Embryonic facial prominence (tissue), 1 donor: ENCODE measurements at regions not wholly inside any gene's neighbourhood (a gene's known extent, or its start where the extent isn't known, plus 50 kb on each side); places are given as distances from the start of the nearest gene placed in this dataset.
"Not testable (repeated sequence)": the region's sequence is repeated elsewhere in the genome, so short reads cannot be mapped to it uniquely, and the experiment has no call there.

Experiments
- DNase-seq: peaks from one replicate; pipeline ENCODE4 v3.0.0-alpha.2; 2016; ENCODE audit errors: extremely low spot score

GRCh38 chr11:67776852-67777520 is 102.6 kb upstream of the ALDH3B2 start:
- DNase-seq, result no peak

GRCh38 chr11:67774175-67774574 is 99.8 kb upstream of the ALDH3B2 start:
- not testable (repeated sequence) for DNase-seq

DNA sequence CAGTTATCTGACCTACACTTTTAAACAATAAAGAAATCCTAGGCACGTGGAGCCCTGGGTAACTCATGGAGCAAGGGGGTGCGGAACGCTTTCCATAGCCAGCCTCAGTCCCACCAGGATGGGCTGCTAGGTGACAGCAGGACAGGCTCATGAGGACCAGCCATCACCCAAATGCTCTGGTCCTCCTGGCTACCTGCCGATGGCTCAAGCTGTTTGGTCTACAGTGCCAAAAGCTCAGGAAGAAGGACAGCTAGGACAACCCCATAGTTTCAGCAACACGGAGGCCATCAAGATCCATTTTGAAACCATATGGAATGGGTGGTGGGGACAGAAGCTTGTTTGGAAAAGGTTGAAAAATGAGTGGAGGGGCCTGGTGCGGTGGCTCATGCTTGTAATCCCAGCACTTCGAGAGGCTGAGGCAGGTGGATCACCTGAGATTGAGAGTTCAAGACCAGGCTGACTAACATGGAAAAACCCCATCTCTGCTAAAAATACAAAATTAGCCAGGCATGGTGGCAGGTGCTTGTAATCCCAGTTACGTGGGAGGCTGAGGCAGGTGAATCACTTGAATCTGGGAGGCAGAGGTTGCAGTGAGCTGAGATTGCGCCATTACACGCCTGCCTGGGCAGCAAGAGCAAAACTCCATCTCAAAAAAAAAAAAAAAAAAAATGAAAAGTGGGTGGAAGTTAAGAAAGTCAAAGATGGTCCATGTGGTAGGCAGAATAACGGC is 93.7 kb upstream of the ALDH3B2 start:
- DNase-seq, result not testable (repeated sequence)

DNA sequence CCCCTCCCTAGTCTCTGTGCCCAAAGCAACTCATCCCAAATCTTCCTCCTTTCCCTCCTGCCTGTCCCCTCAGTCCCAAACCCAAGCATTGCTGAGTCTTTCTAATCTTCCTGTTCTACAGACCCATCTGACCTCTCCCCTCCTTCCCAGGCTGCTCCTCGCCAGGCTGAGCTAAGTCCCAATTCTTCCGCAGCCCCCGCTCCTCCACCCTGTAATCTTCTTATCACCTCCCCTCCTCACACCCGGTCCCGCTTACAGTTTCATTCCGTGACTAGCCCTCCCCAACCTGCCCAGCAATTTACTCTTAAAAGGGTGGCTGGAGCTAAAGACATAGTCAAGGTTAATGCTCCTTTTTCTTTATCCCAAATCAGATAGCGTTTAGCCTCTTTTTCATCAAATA is 86.8 kb upstream of the ALDH3B2 start:
- DNase-seq, result not testable (repeated sequence)

GRCh38 chr11:67759321-67759720 is 84.9 kb upstream of the ALDH3B2 start:
- not testable (repeated sequence) for DNase-seq

DNA sequence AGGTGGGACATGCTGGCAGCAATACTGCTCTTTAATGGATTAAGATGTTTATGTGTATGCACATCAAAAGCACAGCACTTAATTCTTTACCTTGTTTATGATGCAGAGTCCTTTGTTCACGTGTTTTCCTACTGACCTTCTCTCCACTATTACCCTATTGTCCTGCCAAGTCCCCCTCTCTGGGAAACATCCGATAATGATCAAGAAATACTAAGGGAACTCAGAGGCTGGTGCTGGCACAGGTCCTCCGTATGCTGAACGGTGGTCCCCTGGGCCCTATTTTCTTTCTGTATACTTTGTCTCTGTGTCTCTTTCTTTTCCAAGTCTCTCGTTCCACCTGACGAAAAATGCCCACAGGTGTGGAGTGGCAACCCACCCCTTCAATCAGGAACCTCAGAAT is 84.0 kb upstream of the ALDH3B2 start:
- DNase-seq, result not testable (repeated sequence)

- DNase-seq, result not testable (repeated sequence)
Observed at GRCh38 chr11:67758009-67758408, 83.6 kb upstream of the ALDH3B2 start.

DNA sequence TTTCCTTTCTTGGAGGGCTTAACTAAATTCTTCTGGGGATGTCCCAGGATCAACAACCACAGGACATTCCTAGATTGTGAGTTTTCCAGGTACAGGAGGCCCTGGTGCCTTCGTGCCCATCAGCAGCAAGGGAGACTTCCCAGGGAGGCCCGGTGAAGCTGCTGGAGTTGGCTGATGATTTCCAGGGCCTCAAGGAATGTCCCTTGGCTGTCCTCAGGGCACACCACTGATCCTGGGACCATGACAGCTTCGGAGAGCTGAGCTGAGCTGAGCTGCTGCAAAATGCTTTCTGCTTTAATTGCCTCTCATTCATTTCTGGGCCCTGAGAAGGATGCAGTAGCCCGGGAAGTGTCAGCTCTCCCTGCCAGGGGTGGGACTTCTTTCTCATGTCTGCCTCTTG is 79.4 kb upstream of the ALDH3B2 start:
- not testable (repeated sequence) for DNase-seq

DNA sequence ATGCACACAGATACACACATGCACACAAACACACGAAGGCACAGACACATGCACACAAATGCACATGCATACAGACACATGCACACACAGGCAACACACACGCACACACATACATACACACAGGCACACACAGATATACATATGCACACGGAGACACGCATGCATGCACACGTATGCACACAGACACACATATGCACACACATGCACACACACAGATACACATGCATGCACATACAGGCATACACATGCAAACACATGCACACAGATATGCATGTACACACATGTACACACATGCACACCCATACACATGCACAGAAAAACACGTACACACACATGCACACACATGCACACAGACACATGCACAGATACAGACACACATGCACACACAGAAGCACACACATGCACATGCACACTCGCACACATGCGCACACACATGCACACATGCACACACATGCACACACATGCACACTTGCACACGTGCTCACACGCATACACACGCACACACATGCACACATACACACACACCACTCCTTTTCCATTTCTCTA is 70.8 kb upstream of the ALDH3B2 start:
- no peak for DNase-seq

DNA sequence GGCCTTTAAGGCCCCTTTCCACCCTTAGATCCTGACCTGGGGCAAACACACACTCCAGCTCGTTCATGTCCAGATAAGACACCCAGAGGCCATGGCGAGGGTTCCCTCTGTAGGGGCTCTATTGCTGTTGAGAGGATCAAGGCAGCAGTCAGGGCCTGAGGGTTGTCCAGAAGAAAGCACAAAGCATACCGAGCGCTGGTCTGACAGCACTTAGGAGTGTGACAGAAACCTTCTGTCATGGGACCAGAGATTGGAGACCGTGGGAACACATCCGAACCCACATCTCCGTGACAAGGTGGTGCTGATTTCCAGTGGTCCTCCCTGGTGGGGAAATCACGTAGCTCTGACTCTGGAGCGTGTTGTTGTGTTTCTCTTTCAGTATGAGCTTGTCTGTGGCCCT is 69.8 kb upstream of the ALDH3B2 start:
- not testable (repeated sequence) for DNase-seq

DNA sequence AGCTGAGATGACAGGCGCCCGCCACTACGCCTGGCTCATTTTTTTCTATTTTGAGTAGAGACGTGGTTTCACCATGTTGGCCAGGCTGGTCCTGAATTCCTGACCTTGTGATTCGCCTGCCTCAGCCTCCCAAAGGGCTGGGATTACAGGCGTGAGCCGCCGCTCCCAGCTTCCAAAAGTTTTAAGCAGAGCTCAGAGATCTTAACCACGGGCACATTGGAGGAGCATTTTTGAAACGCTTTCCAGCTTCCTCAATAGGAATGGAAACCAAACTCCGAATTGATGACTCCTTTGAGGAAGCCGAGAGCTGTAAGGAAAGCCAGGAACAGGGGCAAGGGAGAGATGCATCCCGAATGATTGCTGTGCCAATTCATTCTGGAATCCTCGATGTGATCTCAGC is 63.8 kb upstream of the ALDH3B2 start:
- not testable (repeated sequence) for DNase-seq

DNA sequence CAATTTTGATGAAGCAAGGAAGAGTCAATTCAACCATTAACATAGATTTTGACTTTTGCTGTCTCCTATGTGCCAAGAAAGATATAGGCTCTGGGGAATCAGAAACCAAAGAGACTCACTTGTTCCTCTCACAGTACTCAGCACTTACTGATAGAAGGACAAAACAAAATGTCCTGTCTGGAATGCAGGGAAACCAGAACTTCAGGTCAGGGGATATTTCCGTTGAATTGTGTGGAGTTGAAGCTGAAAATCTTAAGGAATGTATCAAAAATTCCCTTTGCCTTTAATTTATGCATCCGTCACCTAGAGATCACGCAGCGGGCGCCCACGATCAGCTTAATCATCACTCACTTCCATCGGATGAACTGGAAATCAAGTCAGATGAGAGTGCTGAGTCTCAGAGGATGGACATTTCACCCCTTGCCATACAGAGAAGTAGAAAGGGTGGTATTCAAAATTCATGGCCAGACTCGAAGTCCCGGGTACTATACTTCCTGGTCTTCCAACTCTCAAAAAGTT is 63.2 kb upstream of the ALDH3B2 start:
- not testable (repeated sequence) for DNase-seq

DNA sequence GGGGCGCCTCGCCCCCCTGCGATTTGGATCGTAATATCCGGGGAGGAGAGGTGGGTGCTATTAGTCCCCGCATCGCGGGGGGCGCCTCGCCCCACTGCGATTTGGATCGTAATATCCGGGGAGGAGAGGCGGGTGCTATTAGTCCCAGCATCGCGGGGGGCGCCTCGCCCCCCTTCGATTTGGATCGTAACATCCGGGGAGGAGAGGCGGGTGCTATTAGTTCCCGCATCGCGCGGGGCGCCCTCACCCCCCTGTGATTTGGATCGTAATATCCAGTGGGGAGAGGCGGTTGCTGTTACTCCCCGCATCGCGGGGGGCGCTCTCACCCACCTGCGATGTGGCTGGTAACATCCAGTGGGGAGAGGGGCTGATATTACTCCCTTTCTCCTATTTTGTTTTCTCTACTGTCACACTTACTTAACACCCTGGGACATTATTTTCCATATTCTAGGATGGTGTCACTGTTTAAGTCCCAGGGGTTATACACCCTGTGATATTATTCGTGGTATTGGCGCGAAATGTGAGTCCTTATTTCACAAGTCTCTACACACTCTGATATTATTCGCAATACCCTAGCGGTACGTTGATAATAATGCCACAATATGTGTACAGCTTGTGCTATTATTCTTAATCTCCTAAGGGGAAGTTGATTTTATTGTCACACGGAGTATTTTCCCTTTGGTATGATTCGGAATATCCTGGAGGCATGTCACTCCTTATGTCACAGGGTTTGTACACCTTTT is 57.8 kb upstream of the ALDH3B2 start:
- no peak for DNase-seq

DNA sequence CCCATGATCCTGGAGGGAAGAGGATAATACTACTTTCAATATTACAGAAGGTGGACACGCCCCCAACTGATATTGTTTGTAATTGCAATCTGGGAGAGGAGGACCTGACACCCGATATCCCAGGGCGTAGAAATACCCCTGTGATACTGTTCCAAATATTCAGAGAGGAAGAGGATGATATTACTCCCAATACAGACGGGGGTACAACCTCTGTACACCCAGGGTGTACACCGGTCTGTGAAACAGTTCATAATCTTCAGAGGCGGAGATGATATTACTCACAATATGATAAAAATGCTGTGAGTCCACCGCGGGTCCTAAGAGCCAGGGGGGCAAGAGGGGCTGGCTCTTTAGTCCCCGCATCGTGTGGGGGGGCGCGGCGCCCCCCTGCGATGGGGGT is 57.2 kb upstream of the ALDH3B2 start:
- no peak for DNase-seq

DNA sequence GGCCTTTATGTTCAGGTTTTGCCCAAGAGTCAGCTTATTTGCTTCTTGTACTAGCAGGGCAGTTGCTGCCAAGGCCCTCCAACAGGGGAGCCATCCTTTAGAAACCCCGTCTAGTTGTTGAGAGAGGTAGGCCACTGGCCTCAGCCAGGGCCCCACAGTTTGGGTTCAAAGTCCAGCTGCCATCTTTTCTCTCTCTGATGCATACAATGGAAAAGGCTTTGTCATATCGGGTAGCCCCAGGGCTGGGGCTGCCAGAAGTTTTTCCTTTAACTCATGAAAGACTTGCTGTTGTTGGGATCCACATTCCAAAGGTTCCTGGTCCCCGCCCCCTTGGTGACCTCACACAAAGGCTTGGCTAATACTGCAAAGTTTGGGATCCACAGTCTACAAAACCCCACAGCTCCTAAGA is 53.7 kb upstream of the ALDH3B2 start:
- not testable (repeated sequence) for DNase-seq

- not testable (repeated sequence) for DNase-seq
Observed at GRCh38 chr11:67727066-67728040, 52.9 kb upstream of the ALDH3B2 start.
